Fibroblast of lung (primary cell): ENCODE measurements at regions not wholly inside any gene's neighbourhood (a gene's known extent, or its start where the extent isn't known, plus 50 kb on each side); places are given as distances from the start of the nearest gene placed in this dataset.
A peak's percentile ranks its signal among the peaks of the same experiment; 100 is the strongest.

Source experiments
- DNase-seq, 2 donors: peaks; one replicate each; pipeline versions ENCODE4 v3.0.0 to v3.0.0-alpha.2; 2010; ENCODE audit warnings: low read depth in 2 of 2
- H2AFZ ChIP-seq: 2 replicates; pipeline ENCODE4 v1.5.1; 2012; ENCODE audit warnings: low read length, control low read depth, inconsistent platforms
- H3K27ac ChIP-seq: 2 replicates; pipeline ENCODE4 v1.5.1; 2011; ENCODE audit warnings: low read length, control low read depth; ENCODE audit not compliant: insufficient read depth
- H3K27me3 ChIP-seq: 2 replicates; pipeline ENCODE4 v1.5.1; 2011; ENCODE audit warnings: mild to moderate bottlenecking, low read length; ENCODE audit not compliant: control insufficient read depth, insufficient read depth
- H3K36me3 ChIP-seq: 2 replicates; pipeline ENCODE4 v1.5.1; 2011; ENCODE audit warnings: low read length; ENCODE audit not compliant: control insufficient read depth, insufficient read depth
- H3K4me1 ChIP-seq: 2 replicates; pipeline ENCODE4 v1.5.1; 2011; ENCODE audit warnings: low read length; ENCODE audit not compliant: control insufficient read depth, insufficient read depth; ENCODE audit errors: extremely low read depth
- H3K4me2 ChIP-seq: 2 replicates; pipeline ENCODE4 v1.5.1; 2011; ENCODE audit warnings: low read length, control low read depth; ENCODE audit not compliant: insufficient read depth; ENCODE audit errors: extremely low read depth
- H3K4me3 ChIP-seq, 4 experiments: fragments of 200-600 bp in 1 of 4; sonication (generic) in 1 of 4; replicated peaks in 1 of 4; 2 replicates each; pipeline ENCODE4 v1.5.1; 2011 to 2016; ENCODE audit warnings: low read length in 4 of 4, low read depth in 3 of 4, mild to moderate bottlenecking in 3 of 4, control low read depth in 2 of 4, inconsistent platforms in 1 of 4, mixed read lengths in 1 of 4; ENCODE audit not compliant: insufficient read depth in 1 of 4; ENCODE audit errors: control extremely low read depth in 1 of 4
- H3K79me2 ChIP-seq: 2 replicates; pipeline ENCODE4 v1.5.1; 2012; ENCODE audit warnings: mild to moderate bottlenecking, low read length, inconsistent platforms; ENCODE audit not compliant: control insufficient read depth, insufficient read depth
- H3K9ac ChIP-seq: 2 replicates; pipeline ENCODE4 v1.5.1; 2011; ENCODE audit warnings: mild to moderate bottlenecking, low read length, control low read depth; ENCODE audit not compliant: insufficient read depth
- H3K9me3 ChIP-seq: 2 replicates; pipeline ENCODE4 v1.5.1; 2012; ENCODE audit warnings: low read depth, low read length; ENCODE audit not compliant: control insufficient read depth, insufficient read depth
- H4K20me1 ChIP-seq: 2 replicates; pipeline ENCODE4 v1.5.1; 2011; ENCODE audit warnings: low read length; ENCODE audit not compliant: control insufficient read depth, insufficient read depth; ENCODE audit errors: extremely low read depth
- CTCF ChIP-seq, 2 donors: IDR thresholded peaks in 1 of 2; conservative IDR thresholded peaks in 1 of 2; 1 replicate in 1 of 2; 2 replicates in 1 of 2; pipeline ENCODE4 v1.5.1; 2011 to 2012; ENCODE audit warnings: low read length in 2 of 2, control low read depth in 1 of 2, inconsistent platforms in 1 of 2, low read depth in 1 of 2, mild to moderate bottlenecking in 1 of 2
- EZH2 ChIP-seq: IDR thresholded peaks from 2 replicates; pipeline ENCODE4 v1.5.1; 2012; ENCODE audit warnings: low read length, control low read depth, mild to moderate bottlenecking; ENCODE audit errors: missing control alignments

GRCh38 chr2:207226243-207226642 is 60.5 kb upstream of the KLF7 start:
- Histone ChIP-seq H3K79me2 (no peaks in the 10 kb centered on the region), H3K27me3 (no peaks in the 10 kb centered on the region), H3K4me2 (no peak overlapping the region), H3K9ac (no peak overlapping the region), H2AFZ (no peak overlapping the region), H3K36me3 (no peaks in the 10 kb centered on the region), H3K4me1 (peaks cover 2% of the 10 kb centered on the region), H3K4me3 (no peak overlapping the region), H3K27ac (no peak overlapping the region), H3K9me3 (no peaks in the 10 kb centered on the region), H4K20me1 (no peaks in the 10 kb centered on the region)
- TF ChIP-seq CTCF (conservative IDR thresholded peaks at IDR 0.05 in 1 of 2, IDR thresholded peaks at IDR 0.05 in 1 of 2; ENCODE audit: low read depth in 1 of 2, low read length in 2 of 2) (no peak), EZH2 (no peak)
- no peak for DNase-seq

GRCh38 chr2:207226671-207227061 is 60.9 kb upstream of the KLF7 start:
- Histone ChIP-seq H3K27ac (no peak overlapping the region), H3K9ac (no peak overlapping the region), H3K4me2 (peak overlapping the region; percentile 75), H3K9me3 (no peaks in the 10 kb centered on the region), H3K27me3 (no peaks in the 10 kb centered on the region), H3K79me2 (no peaks in the 10 kb centered on the region), H2AFZ (peak overlapping the region; percentile 59), H3K36me3 (no peaks in the 10 kb centered on the region), H4K20me1 (no peaks in the 10 kb centered on the region), H3K4me1 (peaks cover 2% of the 10 kb centered on the region), H3K4me3 (peak overlapping the region in 1 of 4 experiments; percentile 20)
- TF ChIP-seq CTCF (conservative IDR thresholded peaks at IDR 0.05 in 1 of 2, IDR thresholded peaks at IDR 0.05 in 1 of 2; ENCODE audit: low read depth in 1 of 2, low read length in 2 of 2) (no peak), EZH2 (no peak)
- no peak for DNase-seq

GRCh38 chr2:207227062-207227748 is 61.5 kb upstream of the KLF7 start:
- H2AFZ ChIP-seq, result peak overlapping the region; percentile 59
- H3K4me2 ChIP-seq, result peak overlapping the region; percentile 75
- H3K4me1 ChIP-seq, result peaks cover 2% of the 10 kb centered on the region
- H4K20me1 ChIP-seq, result no peaks in the 10 kb centered on the region
- no peak overlapping the region for H3K9ac ChIP-seq
- DNase-seq, result peak; percentile 57 to 65
- no peak for TF ChIP-seq EZH2
- TF ChIP-seq CTCF (conservative IDR thresholded peaks at IDR 0.05 in 1 of 2, IDR thresholded peaks at IDR 0.05 in 1 of 2; ENCODE audit: low read depth in 1 of 2, low read length in 2 of 2), result no peak
- H3K27ac ChIP-seq, result no peak overlapping the region
- no peaks in the 10 kb centered on the region for H3K9me3 ChIP-seq
- no peaks in the 10 kb centered on the region for H3K27me3 ChIP-seq
- no peaks in the 10 kb centered on the region for H3K79me2 ChIP-seq
- H3K36me3 ChIP-seq, result no peaks in the 10 kb centered on the region
- peak overlapping the region in 1 of 4 experiments; percentile 20 for H3K4me3 ChIP-seq
